PC-9 (cell line): ENCODE measurements at regions not wholly inside any gene's neighbourhood (a gene's known extent, or its start where the extent isn't known, plus 50 kb on each side); places are given as distances from the start of the nearest gene placed in this dataset.

ENCODE experiments used
- BruUV-seq: library from RNA; stranded (reverse); fragments of 400-500 nt; replicated peaks from 2 replicates; lab custom pipeline; 2021; lab: Mats Ljungman, UMichigan
- CTCF ChIA-PET: fragments of 300-600 bp; sonication (Branson Sonifier 250); formaldehyde crosslinking; loops from one replicate; lab custom pipeline; 2022; ENCODE audit warnings: antibody characterized with exemption; lab: Charles Lee
- POLR2A ChIA-PET: fragments of 300-600 bp; sonication (Branson Sonifier 250); formaldehyde crosslinking; loops from one replicate; lab custom pipeline; 2022; ENCODE audit warnings: antibody characterized with exemption; ENCODE audit not compliant: unreplicated experiment; lab: Charles Lee
- DNase-seq, 2 experiments: peaks; one replicate each; pipeline versions ENCODE4 v3.0.0 to v3.0.0-alpha.2; 2015 to 2022; ENCODE audit warnings: mixed read lengths in 1 of 2
- H2AFZ ChIP-seq: fragments of 200-600 bp; sonication (generic); 2 replicates; pipeline ENCODE4 v1.8.1; 2017; ENCODE audit warnings: antibody characterized with exemption
- H3F3A ChIP-seq: fragments of 200-600 bp; sonication (generic); 2 replicates; pipeline ENCODE4 v1.8.1; 2017; ENCODE audit warnings: antibody characterized with exemption, mild to moderate bottlenecking, low read depth; ENCODE audit not compliant: insufficient read depth
- H3K27ac ChIP-seq: fragments of 200-600 bp; sonication (generic); 2 replicates; pipeline ENCODE4 v1.6.1; 2016; ENCODE audit warnings: mixed run types
- H3K27me3 ChIP-seq: fragments of 200-600 bp; sonication (generic); 2 replicates; pipeline ENCODE4 v1.6.1; 2016; ENCODE audit warnings: low read depth, mixed run types; ENCODE audit not compliant: insufficient read depth
- H3K36me3 ChIP-seq: fragments of 200-600 bp; sonication (generic); 2 replicates; pipeline ENCODE4 v1.6.1; 2016; ENCODE audit warnings: low read depth, mixed run types
- H3K4me1 ChIP-seq: fragments of 200-600 bp; sonication (generic); replicated peaks from 2 replicates; pipeline ENCODE4 v1.6.1; 2016; ENCODE audit warnings: mixed run types; ENCODE audit not compliant: insufficient read depth
- H3K4me2 ChIP-seq: fragments of 200-600 bp; sonication (generic); 2 replicates; pipeline ENCODE4 v1.6.1; 2017; ENCODE audit warnings: mixed run types
- H3K4me3 ChIP-seq: fragments of 200-600 bp; sonication (generic); 2 replicates; pipeline ENCODE4 v1.6.1; 2016; ENCODE audit warnings: mixed run types
- H3K79me2 ChIP-seq: fragments of 200-600 bp; sonication (generic); 2 replicates; pipeline ENCODE4 v1.6.1; 2017; ENCODE audit warnings: low read depth, mixed run types
- H3K9me2 ChIP-seq: fragments of 200-600 bp; sonication (generic); 2 replicates; pipeline ENCODE4 v1.8.1; 2017; ENCODE audit warnings: mild to moderate bottlenecking; ENCODE audit not compliant: insufficient read depth
- H3K9me3 ChIP-seq: fragments of 200-600 bp; sonication (generic); 2 replicates; pipeline ENCODE4 v1.8.1; 2016; ENCODE audit warnings: low read depth; ENCODE audit not compliant: insufficient read depth
- H4K20me1 ChIP-seq: fragments of 200-600 bp; sonication (generic); 2 replicates; pipeline ENCODE4 v1.8.1; 2017; ENCODE audit not compliant: insufficient read depth
- CTCF ChIP-seq: fragments of 200-600 bp; sonication (generic); conservative IDR thresholded peaks from 2 replicates; pipeline ENCODE4 v1.6.1; 2017; ENCODE audit warnings: mixed run types, antibody characterized with exemption, mild to moderate bottlenecking, moderate library complexity
- EZH2 ChIP-seq: fragments of 200-600 bp; sonication (generic); IDR thresholded peaks from 2 replicates; pipeline ENCODE4 v1.8.0; 2017; ENCODE audit warnings: antibody characterized with exemption, low read depth
- intact Hi-C: fragments of 100-400 bp; cut with micrococcal nuclease; formaldehyde crosslinking; loops from one replicate; pipeline ENCODE4 v1.10.0; 2022; ENCODE audit not compliant: unreplicated experiment

- BruUV-seq, result no TSS peak
- Histone ChIP-seq H3K27ac (no peak overlapping the region), H2AFZ (no peak overlapping the region), H3K4me3 (no peak overlapping the region), H3K79me2 (no peaks in the 10 kb centered on the region), H3K9me3 (no peaks in the 10 kb centered on the region), H3K27me3 (no peaks in the 10 kb centered on the region), H3K36me3 (no peaks in the 10 kb centered on the region), H4K20me1 (no peaks in the 10 kb centered on the region), H3K9me2 (no peaks in the 10 kb centered on the region), H3K4me2 (no peak overlapping the region), H3F3A (no peaks in the 10 kb centered on the region), H3K4me1 (no peaks in the 10 kb centered on the region)
- ChIA-PET CTCF (no interaction called here), POLR2A (no interaction called here)
- no peak for DNase-seq
- intact Hi-C loops, result no loop called here
- TF ChIP-seq CTCF (no peak), EZH2 (no peak)
Measured at GRCh38 chr9:26426551-26427131, 466.0 kb downstream of the CAAP1 start.

- POLR2A ChIA-PET, result interaction anchor here (0.6 kb wide), 1 partner anchor 21 kb away, joined by 4 read pairs; no protein-coding TSS in a partner anchor
- Histone ChIP-seq H3K27ac (no peak overlapping the region), H2AFZ (no peak overlapping the region), H3K4me3 (no peak overlapping the region), H3F3A (no peaks in the 10 kb centered on the region), H3K27me3 (no peaks in the 10 kb centered on the region), H3K36me3 (no peaks in the 10 kb centered on the region), H3K4me1 (no peaks in the 10 kb centered on the region), H3K9me3 (no peaks in the 10 kb centered on the region), H3K9me2 (no peaks in the 10 kb centered on the region), H3K79me2 (no peaks in the 10 kb centered on the region), H4K20me1 (no peaks in the 10 kb centered on the region), H3K4me2 (no peak overlapping the region)
- CTCF ChIA-PET, result no interaction called here
- intact Hi-C loops, result no loop called here
- DNase-seq, result no peak
- TF ChIP-seq CTCF, result no peak
- BruUV-seq, result no TSS peak
Measured at GRCh38 chr9:26418480-26418879, 474.1 kb downstream of the CAAP1 start.

GRCh38 chr9:26415528-26415927 lies 477.1 kb downstream of the CAAP1 start:
- no peak for TF ChIP-seq EZH2
- no peak for TF ChIP-seq CTCF
- Histone ChIP-seq H3K79me2 (no peaks in the 10 kb centered on the region), H3K27ac (no peak overlapping the region), H3K9me2 (no peaks in the 10 kb centered on the region), H3K4me1 (no peaks in the 10 kb centered on the region), H3F3A (no peaks in the 10 kb centered on the region), H2AFZ (no peak overlapping the region), H3K27me3 (no peaks in the 10 kb centered on the region), H3K36me3 (no peaks in the 10 kb centered on the region), H3K9me3 (no peaks in the 10 kb centered on the region), H3K4me2 (no peak overlapping the region), H4K20me1 (no peaks in the 10 kb centered on the region), H3K4me3 (no peak overlapping the region)
- intact Hi-C loops, result no loop called here
- ChIA-PET CTCF (no interaction called here), POLR2A (no interaction called here)
- no peak for DNase-seq
- no TSS peak for BruUV-seq
